OCI-LY3 (cell line): ENCODE measurements at regions not wholly inside any gene's neighbourhood (a gene's known extent, or its start where the extent isn't known, plus 50 kb on each side); places are given as distances from the start of the nearest gene placed in this dataset.

Experiments used
- H2AFZ ChIP-seq: fragments of 200-600, 300-600 bp; shearing (Covaris generic); 2 replicates; pipeline ENCODE4 v1.6.0; 2014; ENCODE audit warnings: antibody characterized with exemption, low read depth, low read length
- H3K27ac ChIP-seq: fragments of 200-600, 300-600 bp; sonication (generic); 2 replicates; pipeline ENCODE4 v1.5.1; 2014; ENCODE audit warnings: mild to moderate bottlenecking, low read length, moderate library complexity, mixed read lengths
- H3K27me3 ChIP-seq: fragments of 200-600, 300-600 bp; sonication (generic); 2 replicates; pipeline ENCODE4 v1.6.1; 2014; ENCODE audit warnings: low read depth, low read length, mixed read lengths
- H3K36me3 ChIP-seq: fragments of 200-600, 300-600 bp; sonication (generic); replicated peaks from 2 replicates; pipeline ENCODE3; 2014; ENCODE audit warnings: low read depth, low read length, mixed read lengths
- H3K4me1 ChIP-seq: fragments of 300-600, 200-600 bp; sonication (generic); 2 replicates; pipeline ENCODE4 v1.6.1; 2014; ENCODE audit warnings: low read length, mixed read lengths
- H3K4me2 ChIP-seq: fragments of 200-600, 300-600 bp; sonication (generic); 2 replicates; pipeline ENCODE4 v1.6.1; 2014; ENCODE audit warnings: low read length, mixed read lengths
- H3K4me3 ChIP-seq: fragments of 300-600, 200-600 bp; sonication (generic); 2 replicates; pipeline ENCODE4 v1.5.1; 2014; ENCODE audit warnings: antibody characterized with exemption, mild to moderate bottlenecking, low read length, moderate library complexity
- H3K79me2 ChIP-seq: fragments of 300-600, 200-600 bp; shearing (Covaris generic); 2 replicates; pipeline ENCODE4 v1.6.1; 2014; ENCODE audit warnings: mild to moderate bottlenecking, low read length, mixed read lengths
- H3K9ac ChIP-seq: fragments of 300-600, 200-600 bp; shearing (Covaris generic); 2 replicates; pipeline ENCODE4 v1.6.0; 2014; ENCODE audit warnings: mild to moderate bottlenecking, low read length, moderate library complexity
- H3K9me3 ChIP-seq: fragments of 200-600, 300-600 bp; shearing (Covaris generic); 2 replicates; pipeline ENCODE4 v1.6.1; 2014; ENCODE audit warnings: low read length, mixed read lengths; ENCODE audit not compliant: insufficient read depth
- H4K20me1 ChIP-seq: fragments of 200-600, 300-600 bp; sonication (generic); 2 replicates; pipeline ENCODE4 v1.6.1; 2016; ENCODE audit warnings: low read length, mixed read lengths; ENCODE audit not compliant: insufficient read depth
- EZH2phosphoT487 ChIP-seq: fragments of 200-600 bp; shearing (Covaris generic); IDR thresholded peaks from 2 replicates; pipeline ENCODE4 v1.6.1; 2018; ENCODE audit warnings: antibody characterized with exemption, mixed run types, low read depth
- TF ChIP-seq, protein P1 (sequence below): fragments of 200-600, 300-600 bp; sonication (generic); IDR thresholded peaks from 2 replicates; pipeline ENCODE4 v1.5.1; 2014; ENCODE audit warnings: antibody characterized with exemption, low read length, low read depth

DNA sequence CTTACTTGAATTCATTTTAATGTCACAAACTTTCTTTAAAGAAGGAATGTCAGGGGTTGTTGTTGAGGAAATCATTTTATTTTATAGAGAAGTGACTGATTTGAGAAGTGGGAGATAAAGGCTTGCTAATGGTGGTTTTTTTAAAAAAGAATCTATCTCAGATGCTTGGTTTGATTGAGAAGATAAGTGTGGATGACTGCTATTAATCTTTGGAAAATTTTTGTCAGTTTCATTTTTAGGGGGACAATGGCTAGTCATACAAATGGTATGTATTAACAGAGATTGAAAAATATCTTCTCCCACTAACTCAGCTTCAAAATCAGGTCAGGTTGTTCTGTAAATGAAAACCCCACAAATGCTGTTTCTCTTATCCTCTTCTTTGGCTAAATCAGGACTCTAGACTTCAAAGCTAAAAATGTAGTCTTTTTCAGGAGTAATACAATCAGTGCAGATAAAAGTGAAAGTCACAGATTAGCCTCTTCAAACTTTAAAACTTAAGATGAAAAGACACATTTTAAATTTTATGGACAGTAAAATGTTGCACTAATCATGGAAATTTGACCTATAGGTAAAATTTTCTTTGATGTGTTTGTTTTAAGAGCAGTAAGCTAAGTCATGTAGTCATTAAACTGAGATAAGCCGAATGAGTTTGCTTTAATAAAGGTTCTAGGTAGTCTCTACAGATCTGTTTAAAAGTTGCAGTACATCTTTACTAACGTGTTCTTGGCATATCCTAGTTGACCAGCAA lies 674.2 kb upstream of the VRK2 start:
- Histone ChIP-seq H4K20me1 (no peaks in the 10 kb centered on the region), H3K4me1 (0 out of 2 replicates have a peak, but pooled peaks cover 2% of the 10 kb centered on the region), H2AFZ (no peak overlapping the region; the same call in 1 of the 2 replicates), H3K27me3 (no peaks in the 10 kb centered on the region), H3K36me3 (no peaks in the 10 kb centered on the region), H3K27ac (no peak overlapping the region), H3K9ac (no peak overlapping the region), H3K9me3 (no peaks in the 10 kb centered on the region), H3K4me2 (no peak overlapping the region), H3K79me2 (no peaks in the 10 kb centered on the region), H3K4me3 (no peak overlapping the region)
- TF ChIP-seq, protein P1, sequence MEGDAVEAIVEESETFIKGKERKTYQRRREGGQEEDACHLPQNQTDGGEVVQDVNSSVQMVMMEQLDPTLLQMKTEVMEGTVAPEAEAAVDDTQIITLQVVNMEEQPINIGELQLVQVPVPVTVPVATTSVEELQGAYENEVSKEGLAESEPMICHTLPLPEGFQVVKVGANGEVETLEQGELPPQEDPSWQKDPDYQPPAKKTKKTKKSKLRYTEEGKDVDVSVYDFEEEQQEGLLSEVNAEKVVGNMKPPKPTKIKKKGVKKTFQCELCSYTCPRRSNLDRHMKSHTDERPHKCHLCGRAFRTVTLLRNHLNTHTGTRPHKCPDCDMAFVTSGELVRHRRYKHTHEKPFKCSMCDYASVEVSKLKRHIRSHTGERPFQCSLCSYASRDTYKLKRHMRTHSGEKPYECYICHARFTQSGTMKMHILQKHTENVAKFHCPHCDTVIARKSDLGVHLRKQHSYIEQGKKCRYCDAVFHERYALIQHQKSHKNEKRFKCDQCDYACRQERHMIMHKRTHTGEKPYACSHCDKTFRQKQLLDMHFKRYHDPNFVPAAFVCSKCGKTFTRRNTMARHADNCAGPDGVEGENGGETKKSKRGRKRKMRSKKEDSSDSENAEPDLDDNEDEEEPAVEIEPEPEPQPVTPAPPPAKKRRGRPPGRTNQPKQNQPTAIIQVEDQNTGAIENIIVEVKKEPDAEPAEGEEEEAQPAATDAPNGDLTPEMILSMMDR = no peak
- TF ChIP-seq EZH2phosphoT487 = no peak

DNA sequence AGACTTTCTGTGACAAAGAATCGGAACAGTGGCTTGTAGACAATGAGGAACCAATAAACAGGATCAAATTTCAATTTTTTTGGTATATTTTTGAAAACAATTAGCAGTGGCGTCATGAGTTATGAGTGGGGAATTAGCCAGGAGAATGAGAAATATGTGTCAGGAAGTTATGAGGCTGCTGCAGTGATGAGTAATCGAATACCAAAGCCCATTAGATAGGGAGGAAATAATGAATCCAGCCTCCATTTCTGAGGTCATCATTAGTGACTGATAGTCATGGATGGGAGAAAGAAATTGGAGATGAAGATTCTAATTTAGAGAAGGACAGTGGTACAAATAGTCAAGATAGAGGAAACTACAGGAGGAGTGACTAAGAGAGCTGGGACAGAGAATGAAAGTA lies 673.1 kb upstream of the VRK2 start:
- H3K9me3 ChIP-seq = no peaks in the 10 kb centered on the region
- no peak overlapping the region for H3K4me3 ChIP-seq
- H4K20me1 ChIP-seq = no peaks in the 10 kb centered on the region
- no peaks in the 10 kb centered on the region for H3K36me3 ChIP-seq
- no peak for TF ChIP-seq EZH2phosphoT487
- TF ChIP-seq, protein P1 = no peak
- no peaks in the 10 kb centered on the region for H3K79me2 ChIP-seq
- H3K9ac ChIP-seq = no peak overlapping the region
- no peak overlapping the region for H3K4me2 ChIP-seq
- H3K27ac ChIP-seq = no peak overlapping the region
- no peak overlapping the region; the same call in 1 of the 2 replicates for H2AFZ ChIP-seq
- no peaks in the 10 kb centered on the region for H3K27me3 ChIP-seq
- 0 out of 2 replicates have a peak, but pooled peaks cover 2% of the 10 kb centered on the region for H3K4me1 ChIP-seq

DNA sequence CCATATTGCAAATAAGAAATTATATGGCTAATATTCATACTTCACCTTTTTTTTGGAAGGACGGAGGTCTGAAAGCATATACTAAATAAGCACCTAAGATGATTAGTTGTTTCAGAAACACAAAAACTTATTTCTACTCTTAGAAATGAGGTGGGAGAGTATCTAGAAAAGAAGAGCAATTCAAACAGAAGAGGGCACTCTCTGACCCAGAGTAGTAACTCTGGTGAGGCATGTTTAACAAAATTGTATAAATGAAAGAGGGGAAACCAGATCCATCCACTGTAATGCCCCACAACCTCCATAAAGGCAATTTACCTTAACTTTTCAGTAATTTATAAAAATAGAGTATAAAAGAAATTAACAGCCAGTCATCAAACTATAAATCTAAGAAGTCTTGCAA lies 669.6 kb upstream of the VRK2 start:
- Histone ChIP-seq H3K9ac (peak overlapping the region; percentile 28; the same call in 1 of the 2 replicates), H3K4me3 (no peak overlapping the region), H3K27me3 (no peaks in the 10 kb centered on the region), H3K79me2 (no peaks in the 10 kb centered on the region), H4K20me1 (no peaks in the 10 kb centered on the region), H2AFZ (peak overlapping the region; percentile 64; the same call in 1 of the 2 replicates), H3K4me2 (peak overlapping the region; percentile 41), H3K27ac (no peak overlapping the region), H3K4me1 (0 out of 2 replicates have a peak, but pooled peaks cover 2% of the 10 kb centered on the region), H3K36me3 (no peaks in the 10 kb centered on the region), H3K9me3 (no peaks in the 10 kb centered on the region)
- no peak for TF ChIP-seq EZH2phosphoT487
- TF ChIP-seq, protein P1 = peak; percentile 77

DNA sequence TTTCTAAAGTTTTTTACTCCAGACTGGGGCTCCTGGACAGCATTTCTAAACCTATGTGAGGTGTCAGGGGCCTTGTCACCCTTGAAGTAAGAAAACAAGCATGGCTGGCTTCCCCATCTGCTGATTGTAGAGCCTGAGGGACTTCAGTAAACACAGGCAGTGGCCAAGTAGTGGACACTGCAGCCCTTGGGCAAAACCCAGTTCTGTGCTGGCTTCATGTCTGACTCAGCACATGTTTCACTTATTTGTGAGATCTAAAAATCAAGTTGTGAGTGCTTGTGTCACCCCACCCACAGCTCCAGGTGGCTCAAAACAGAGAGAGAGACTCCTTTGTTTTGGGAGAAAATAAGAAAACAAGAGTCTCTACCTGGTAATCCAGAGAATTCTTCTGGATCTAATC lies 660.3 kb upstream of the VRK2 start:
- H3K27ac ChIP-seq = no peak overlapping the region
- no peaks in the 10 kb centered on the region for H3K79me2 ChIP-seq
- no peak overlapping the region for H3K9ac ChIP-seq
- H2AFZ ChIP-seq = no peak overlapping the region
- H3K27me3 ChIP-seq = no peaks in the 10 kb centered on the region
- TF ChIP-seq, protein P1 = no peak
- TF ChIP-seq EZH2phosphoT487 = no peak
- H3K4me1 ChIP-seq = no peaks in the 10 kb centered on the region
- no peaks in the 10 kb centered on the region for H3K9me3 ChIP-seq
- no peaks in the 10 kb centered on the region for H3K36me3 ChIP-seq
- no peaks in the 10 kb centered on the region for H4K20me1 ChIP-seq
- H3K4me3 ChIP-seq = no peak overlapping the region
- H3K4me2 ChIP-seq = no peak overlapping the region
